ENCODE measurements at regions not wholly inside any gene's neighbourhood (a gene's known extent, or its start where the extent isn't known, plus 50 kb on each side); places are given as distances from the start of the nearest gene placed in this dataset.
"Not testable (repeated sequence)": the region's sequence is repeated elsewhere in the genome, so short reads cannot be mapped to it uniquely, and the experiment has no call there.

- no peak for DNase-seq (ENCODE audit: low spot score)
These were observed 90.0 kb upstream of the GATB start for GRCh38 chr4:151850791-151851213.

- not testable (repeated sequence) for DNase-seq (ENCODE audit: low spot score)
These were observed 84.7 kb upstream of the GATB start for GRCh38 chr4:151845551-151845950.

GRCh38 chr4:151842430-151843079 is 81.7 kb upstream of the GATB start:
- DNase-seq (ENCODE audit: low spot score): no peak

GRCh38 chr4:151841107-151841506 is 80.3 kb upstream of the GATB start:
- no peak for DNase-seq (ENCODE audit: low spot score)

GRCh38 chr4:151835467-151835866 is 74.7 kb upstream of the GATB start:
- DNase-seq (ENCODE audit: low spot score): no peak

- DNase-seq (ENCODE audit: low spot score): no peak
These were observed 72.4 kb upstream of the GATB start for GRCh38 chr4:151833174-151833573.

GRCh38 chr4:151831526-151831925 is 70.7 kb upstream of the GATB start:
- no peak for DNase-seq (ENCODE audit: low spot score)

- DNase-seq (ENCODE audit: low spot score): no peak
These were observed 69.4 kb upstream of the GATB start for GRCh38 chr4:151830168-151830567.

GRCh38 chr4:151829309-151829708 is 68.5 kb upstream of the GATB start:
- no peak for DNase-seq (ENCODE audit: low spot score)

GRCh38 chr4:151824656-151825055 is 63.8 kb upstream of the GATB start:
- DNase-seq (ENCODE audit: low spot score): no peak

- no peak for DNase-seq (ENCODE audit: low spot score)
These were observed 61.5 kb upstream of the GATB start for GRCh38 chr4:151822331-151822730.

GRCh38 chr4:151820004-151820403 is 59.2 kb upstream of the GATB start:
- DNase-seq (ENCODE audit: low spot score): no peak

GRCh38 chr4:151811403-151811802 is 50.6 kb upstream of the GATB start:
- no peak for DNase-seq (ENCODE audit: low spot score)
